Neural cell (in vitro differentiated cells): ENCODE measurements at regions not wholly inside any gene's neighbourhood (a gene's known extent, or its start where the extent isn't known, plus 50 kb on each side); places are given as distances from the start of the nearest gene placed in this dataset.

Experiments
- H2AFZ ChIP-seq: fragments of 200-600, 300-800 bp; sonication (generic), shearing (Covaris generic); 2 replicates; pipeline ENCODE4 v1.6.0; 2014; ENCODE audit warnings: low read depth, mild to moderate bottlenecking, antibody characterized with exemption, low read length, moderate library complexity
- H3F3A ChIP-seq: fragments of 200-600 bp; shearing (Covaris generic); 2 replicates; pipeline ENCODE4 v1.6.1; 2016; ENCODE audit warnings: mild to moderate bottlenecking, moderate library complexity, mixed read lengths, antibody characterized with exemption, low read length; ENCODE audit not compliant: insufficient read depth, poor library complexity, severe bottlenecking
- H3K27ac ChIP-seq: fragments of 200-600, 300-800 bp; sonication (generic), shearing (Covaris generic); 2 replicates; pipeline ENCODE4 v1.5.1; 2014; ENCODE audit warnings: mild to moderate bottlenecking, low read length, moderate library complexity
- H3K27me3 ChIP-seq: fragments of 300-800, 200-600 bp; sonication (generic), shearing (Covaris generic); 2 replicates; pipeline ENCODE4 v1.6.0; 2014; ENCODE audit warnings: mild to moderate bottlenecking, low read depth, low read length, moderate library complexity; ENCODE audit not compliant: insufficient read depth
- H3K36me3 ChIP-seq: fragments of 300-800, 200-600 bp; sonication (generic), shearing (Covaris generic); 2 replicates; pipeline ENCODE4 v1.5.1; 2014; ENCODE audit warnings: mild to moderate bottlenecking, antibody characterized with exemption, low read length, moderate library complexity; ENCODE audit not compliant: insufficient read depth
- H3K4me2 ChIP-seq: fragments of 300-800, 200-600 bp; sonication (generic), shearing (Covaris generic); 2 replicates; pipeline ENCODE4 v1.6.0; 2014; ENCODE audit warnings: mild to moderate bottlenecking, low read length
- H3K4me3 ChIP-seq: fragments of 300-800, 200-600 bp; sonication (generic), shearing (Covaris generic); 2 replicates; pipeline ENCODE4 v1.5.1; 2014; ENCODE audit warnings: mild to moderate bottlenecking, low read length, moderate library complexity
- H3K79me2 ChIP-seq: fragments of 200-600 bp; shearing (Covaris generic); replicated peaks from 2 replicates; pipeline ENCODE4 v1.6.0; 2014; ENCODE audit warnings: mild to moderate bottlenecking, low read length, moderate library complexity; ENCODE audit not compliant: insufficient read depth
- H3K9ac ChIP-seq: fragments of 300-800, 200-600 bp; sonication (generic), shearing (Covaris generic); 2 replicates; pipeline ENCODE4 v1.6.1; 2016; ENCODE audit warnings: mild to moderate bottlenecking, low read length, mixed read lengths
- H3K9me2 ChIP-seq: fragments of 200-600 bp; shearing (Covaris generic); 2 replicates; pipeline ENCODE4 v1.6.1; 2016; ENCODE audit warnings: mild to moderate bottlenecking, low read length, mixed read lengths; ENCODE audit not compliant: insufficient read depth
- H3K9me3 ChIP-seq: fragments of 200-600, 300-800 bp; sonication (generic), shearing (Covaris generic); 2 replicates; pipeline ENCODE4 v1.6.1; 2016; ENCODE audit warnings: mild to moderate bottlenecking, mixed run types, low read length, moderate library complexity, mixed read lengths
- H4K20me1 ChIP-seq: fragments of 200-600 bp; shearing (Covaris generic); 2 replicates; pipeline ENCODE4 v1.6.1; 2016; ENCODE audit warnings: mild to moderate bottlenecking, mixed run types; ENCODE audit not compliant: insufficient read depth
- CTCF ChIP-seq: fragments of 450-650 bp; IDR thresholded peaks from 2 replicates; pipeline ENCODE4 v1.5.1; 2014; ENCODE audit warnings: antibody characterized with exemption, mild to moderate bottlenecking, moderate library complexity; ENCODE audit not compliant: poor library complexity, severe bottlenecking
- EP300 ChIP-seq: fragments of 450-650 bp; conservative IDR thresholded peaks from 2 replicates; pipeline ENCODE4 v1.6.1; 2014; ENCODE audit warnings: antibody characterized with exemption, mild to moderate bottlenecking, moderate library complexity; ENCODE audit not compliant: poor library complexity, severe bottlenecking
- EZH2 ChIP-seq: fragments of 200-600, 300-800 bp; shearing (Covaris generic), sonication (generic); IDR thresholded peaks from 2 replicates; pipeline ENCODE4 v1.6.1; 2014; ENCODE audit warnings: antibody characterized with exemption, low read length, borderline replicate concordance, mild to moderate bottlenecking; ENCODE audit not compliant: insufficient read depth, poor library complexity, severe bottlenecking
- MXI1 ChIP-seq: fragments of 450-650 bp; conservative IDR thresholded peaks from 2 replicates; pipeline ENCODE4 v1.6.1; 2014; ENCODE audit warnings: antibody characterized with exemption, mild to moderate bottlenecking; ENCODE audit not compliant: poor library complexity, severe bottlenecking
- POLR2AphosphoS5 ChIP-seq: IDR thresholded peaks from 2 replicates; pipeline ENCODE4 v1.6.1; 2012
- RAD21 ChIP-seq: fragments of 450-650 bp; conservative IDR thresholded peaks from 2 replicates; pipeline ENCODE4 v1.6.1; 2014; ENCODE audit warnings: antibody characterized with exemption, mild to moderate bottlenecking, moderate library complexity
- SMC3 ChIP-seq: fragments of 450-650 bp; conservative IDR thresholded peaks from 2 replicates; pipeline ENCODE4 v1.6.1; 2014; ENCODE audit warnings: antibody characterized with exemption, mild to moderate bottlenecking, moderate library complexity; ENCODE audit not compliant: poor library complexity
- TAF1 ChIP-seq: IDR thresholded peaks from 2 replicates; pipeline ENCODE4 v1.6.1; 2012; ENCODE audit warnings: low read depth
- TF ChIP-seq, protein P1 (sequence below): IDR thresholded peaks from 2 replicates; pipeline ENCODE4 v1.6.1; 2012; ENCODE audit warnings: borderline replicate concordance

DNA sequence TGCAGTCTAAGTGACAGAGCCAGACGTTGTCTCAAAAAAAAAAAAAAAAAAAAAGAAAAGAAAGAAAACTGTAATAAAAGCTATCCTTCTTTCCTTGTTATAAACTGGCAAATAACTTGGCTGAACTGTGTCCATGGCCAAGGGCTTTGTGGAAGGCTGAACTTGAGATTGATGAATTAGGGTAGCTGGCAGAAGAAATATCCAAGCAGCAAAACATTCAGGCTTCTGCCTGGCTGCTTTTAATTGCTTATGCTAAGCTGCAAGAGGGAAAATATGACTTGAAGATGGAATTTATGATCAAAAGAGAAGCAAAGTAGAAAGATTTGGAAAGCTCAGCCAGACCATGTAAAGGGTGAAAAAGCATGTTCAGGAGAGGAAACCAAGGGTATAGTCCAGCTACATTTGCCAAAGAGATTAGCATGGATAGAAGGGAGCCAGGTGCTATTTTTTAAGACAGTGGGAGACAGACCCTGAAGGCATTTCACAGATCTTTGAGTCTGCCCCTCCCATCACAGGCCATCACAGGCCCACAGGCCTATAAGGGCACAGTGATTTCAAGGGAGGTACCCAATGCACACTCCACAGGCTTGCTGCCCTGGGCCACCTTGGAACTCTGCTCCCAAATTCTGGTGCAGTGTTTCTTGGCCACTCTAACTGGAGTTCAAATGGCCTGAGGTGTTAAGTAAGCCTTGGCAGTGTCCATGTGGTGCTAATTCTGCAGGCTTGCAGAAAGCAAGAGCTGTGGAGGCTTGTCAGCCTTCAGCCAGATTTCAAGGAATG, 226.0 kb downstream of the AEBP2 start:
- no peak for TF ChIP-seq MXI1
- TF ChIP-seq CTCF: no peak
- no peak for TF ChIP-seq TAF1
- TF ChIP-seq, protein P1, sequence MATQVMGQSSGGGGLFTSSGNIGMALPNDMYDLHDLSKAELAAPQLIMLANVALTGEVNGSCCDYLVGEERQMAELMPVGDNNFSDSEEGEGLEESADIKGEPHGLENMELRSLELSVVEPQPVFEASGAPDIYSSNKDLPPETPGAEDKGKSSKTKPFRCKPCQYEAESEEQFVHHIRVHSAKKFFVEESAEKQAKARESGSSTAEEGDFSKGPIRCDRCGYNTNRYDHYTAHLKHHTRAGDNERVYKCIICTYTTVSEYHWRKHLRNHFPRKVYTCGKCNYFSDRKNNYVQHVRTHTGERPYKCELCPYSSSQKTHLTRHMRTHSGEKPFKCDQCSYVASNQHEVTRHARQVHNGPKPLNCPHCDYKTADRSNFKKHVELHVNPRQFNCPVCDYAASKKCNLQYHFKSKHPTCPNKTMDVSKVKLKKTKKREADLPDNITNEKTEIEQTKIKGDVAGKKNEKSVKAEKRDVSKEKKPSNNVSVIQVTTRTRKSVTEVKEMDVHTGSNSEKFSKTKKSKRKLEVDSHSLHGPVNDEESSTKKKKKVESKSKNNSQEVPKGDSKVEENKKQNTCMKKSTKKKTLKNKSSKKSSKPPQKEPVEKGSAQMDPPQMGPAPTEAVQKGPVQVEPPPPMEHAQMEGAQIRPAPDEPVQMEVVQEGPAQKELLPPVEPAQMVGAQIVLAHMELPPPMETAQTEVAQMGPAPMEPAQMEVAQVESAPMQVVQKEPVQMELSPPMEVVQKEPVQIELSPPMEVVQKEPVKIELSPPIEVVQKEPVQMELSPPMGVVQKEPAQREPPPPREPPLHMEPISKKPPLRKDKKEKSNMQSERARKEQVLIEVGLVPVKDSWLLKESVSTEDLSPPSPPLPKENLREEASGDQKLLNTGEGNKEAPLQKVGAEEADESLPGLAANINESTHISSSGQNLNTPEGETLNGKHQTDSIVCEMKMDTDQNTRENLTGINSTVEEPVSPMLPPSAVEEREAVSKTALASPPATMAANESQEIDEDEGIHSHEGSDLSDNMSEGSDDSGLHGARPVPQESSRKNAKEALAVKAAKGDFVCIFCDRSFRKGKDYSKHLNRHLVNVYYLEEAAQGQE: no peak
- no peak for TF ChIP-seq EZH2
- TF ChIP-seq EP300: no peak
- no peak for TF ChIP-seq RAD21
- TF ChIP-seq SMC3: no peak
- no peaks in the 10 kb centered on the region for H3K79me2 ChIP-seq
- H3K27me3 ChIP-seq: no peaks in the 10 kb centered on the region
- no peaks in the 10 kb centered on the region for H3K36me3 ChIP-seq
- no peak overlapping the region for H3K4me3 ChIP-seq
- H3K27ac ChIP-seq: no peak overlapping the region
- no peaks in the 10 kb centered on the region for H3K9me3 ChIP-seq
- no peaks in the 10 kb centered on the region for H3F3A ChIP-seq
- no peak overlapping the region for H3K9ac ChIP-seq
- H3K4me2 ChIP-seq: no peak overlapping the region
- no peaks in the 10 kb centered on the region for H4K20me1 ChIP-seq
- no peak overlapping the region for H2AFZ ChIP-seq
- H3K9me2 ChIP-seq: no peaks in the 10 kb centered on the region

DNA sequence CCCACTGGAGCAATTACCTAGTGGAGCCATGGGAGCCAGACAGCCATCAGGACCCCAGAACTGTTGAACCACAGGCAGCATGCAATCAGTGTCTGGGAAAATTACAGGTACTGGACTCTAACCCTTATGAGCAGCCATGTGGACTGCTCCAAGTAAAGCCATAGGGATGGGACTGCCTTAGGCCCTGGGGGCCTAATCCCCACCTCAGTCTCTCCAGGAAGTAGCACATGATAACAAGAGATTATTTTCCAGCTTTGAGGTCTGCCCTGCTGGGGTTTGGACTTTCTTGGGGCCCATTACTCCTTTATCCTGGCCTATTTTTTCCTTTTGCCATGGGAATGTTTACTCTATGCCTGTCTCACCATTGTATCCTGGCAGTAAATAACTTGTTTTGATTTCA, 226.8 kb downstream of the AEBP2 start:
- no peaks in the 10 kb centered on the region for H3K36me3 ChIP-seq
- no peaks in the 10 kb centered on the region for H3K79me2 ChIP-seq
- H2AFZ ChIP-seq: no peak overlapping the region
- H3F3A ChIP-seq: no peaks in the 10 kb centered on the region
- TF ChIP-seq EZH2: no peak
- no peak for TF ChIP-seq TAF1
- no peak for TF ChIP-seq EP300
- TF ChIP-seq, protein P1: no peak
- TF ChIP-seq RAD21: no peak
- TF ChIP-seq MXI1: no peak
- no peak for TF ChIP-seq CTCF
- TF ChIP-seq POLR2AphosphoS5: no peak
- TF ChIP-seq SMC3: no peak
- no peak overlapping the region for H3K4me3 ChIP-seq
- H3K4me2 ChIP-seq: no peak overlapping the region
- no peaks in the 10 kb centered on the region for H3K27me3 ChIP-seq
- H3K9me2 ChIP-seq: no peaks in the 10 kb centered on the region
- H3K9me3 ChIP-seq: no peaks in the 10 kb centered on the region
- H3K9ac ChIP-seq: no peak overlapping the region
- no peak overlapping the region for H3K27ac ChIP-seq
- no peaks in the 10 kb centered on the region for H4K20me1 ChIP-seq
